ENCODE measurements at regions not wholly inside any gene's neighbourhood (a gene's known extent, or its start where the extent isn't known, plus 50 kb on each side); places are given as distances from the start of the nearest gene placed in this dataset.

DNA sequence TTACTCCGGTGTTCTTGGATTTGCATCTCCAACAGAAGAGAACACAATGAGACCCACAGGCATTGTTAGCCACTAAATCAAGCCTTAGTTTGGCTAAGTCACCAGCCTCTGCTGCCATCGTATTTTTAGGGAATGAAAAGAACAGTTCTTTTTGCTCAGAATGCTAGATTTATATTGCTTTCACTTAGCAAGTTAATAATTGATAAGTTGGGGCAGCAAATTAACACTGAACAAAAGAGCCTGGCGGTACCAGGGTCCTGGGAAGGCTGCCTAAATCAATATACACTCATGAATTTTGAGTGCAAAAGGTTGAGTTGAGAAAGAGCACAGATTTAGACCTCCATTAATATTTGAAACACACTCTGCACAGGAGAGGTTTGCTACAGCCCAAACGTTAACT, 767.7 kb downstream of the TYW1 start:
- no peak for TF ChIP-seq CTCF (IDR thresholded peaks at IDR 0.05)

GRCh38 chr7:67765481-67766175, 769.0 kb downstream of the TYW1 start:
- no peak for TF ChIP-seq CTCF (IDR thresholded peaks at IDR 0.05)

DNA sequence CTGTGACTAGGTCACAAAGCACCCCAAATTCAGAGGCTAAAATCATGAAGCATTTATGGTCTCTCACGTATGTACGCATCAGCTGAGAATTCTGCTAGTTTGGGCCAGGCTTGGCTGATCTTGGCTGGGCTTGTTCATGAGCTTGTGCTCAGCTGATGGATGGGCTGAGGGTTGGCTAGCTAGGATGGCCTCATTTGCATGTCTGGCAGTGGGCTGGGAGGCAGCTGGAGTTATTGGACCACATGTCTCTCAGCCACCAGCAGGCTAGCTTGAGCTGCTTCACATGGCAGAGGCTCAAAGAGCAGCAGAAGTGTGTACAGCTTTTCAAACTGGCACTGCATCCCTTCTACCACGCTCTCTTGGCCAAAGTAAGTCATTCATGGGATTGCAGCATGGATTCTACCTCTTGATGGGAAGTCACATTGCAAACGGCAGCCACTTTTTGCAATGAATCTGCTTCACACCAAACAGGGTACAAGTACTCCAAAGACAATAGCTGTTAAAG, 770.3 kb downstream of the TYW1 start:
- no peak for TF ChIP-seq CTCF (IDR thresholded peaks at IDR 0.05)

- no peak for TF ChIP-seq CTCF (IDR thresholded peaks at IDR 0.05)
Measured at GRCh38 chr7:67771846-67772605, 775.4 kb downstream of the TYW1 start.

DNA sequence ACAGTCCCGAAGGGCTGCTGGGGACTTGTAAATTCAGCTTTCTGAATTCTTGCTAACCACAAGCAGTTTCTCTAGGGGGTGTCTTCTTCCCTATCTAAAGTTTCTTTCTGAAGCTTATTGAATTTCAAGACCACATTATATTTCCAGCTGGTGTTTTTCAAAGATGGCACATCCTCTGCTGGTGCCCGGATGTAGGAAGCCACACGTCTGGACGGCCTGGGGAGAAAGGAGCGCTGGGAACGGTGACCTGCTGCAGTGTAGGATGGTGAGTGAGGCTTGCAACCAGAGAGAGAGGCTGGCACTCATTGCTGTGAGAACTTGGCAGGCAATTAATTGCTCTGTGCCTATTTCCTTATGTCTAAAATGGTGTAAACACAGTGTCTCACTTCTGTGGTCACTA, 776.4 kb downstream of the TYW1 start:
- TF ChIP-seq CTCF (IDR thresholded peaks at IDR 0.05) = no peak

GRCh38 chr7:67777119-67777518, 780.5 kb downstream of the TYW1 start:
- no peak for TF ChIP-seq CTCF (IDR thresholded peaks at IDR 0.05)

DNA sequence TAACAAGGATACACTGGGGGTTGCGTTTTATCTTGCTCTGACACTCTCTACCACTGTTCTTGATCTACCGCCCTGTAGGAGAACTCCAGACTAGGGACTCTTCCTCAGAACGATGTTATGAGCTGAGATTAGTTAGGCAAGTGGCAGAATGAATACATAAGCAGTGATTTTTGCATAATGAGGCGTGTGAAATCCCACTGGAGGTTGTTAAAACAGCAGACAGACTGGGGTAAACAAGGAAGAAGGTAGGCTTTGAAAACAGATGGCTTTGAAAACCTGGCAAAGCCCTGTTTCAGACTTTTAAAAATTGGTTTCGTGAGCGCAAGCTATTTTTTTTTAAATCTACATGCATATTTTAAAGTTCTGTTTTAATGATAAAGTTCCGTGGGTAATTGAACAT, 785.2 kb downstream of the TYW1 start:
- TF ChIP-seq CTCF (IDR thresholded peaks at IDR 0.05) = no peak
